ENCODE measurements at regions not wholly inside any gene's neighbourhood (a gene's known extent, or its start where the extent isn't known, plus 50 kb on each side); places are given as distances from the start of the nearest gene placed in this dataset.
A peak's percentile ranks its signal among the peaks of the same experiment; 100 is the strongest.

DNA sequence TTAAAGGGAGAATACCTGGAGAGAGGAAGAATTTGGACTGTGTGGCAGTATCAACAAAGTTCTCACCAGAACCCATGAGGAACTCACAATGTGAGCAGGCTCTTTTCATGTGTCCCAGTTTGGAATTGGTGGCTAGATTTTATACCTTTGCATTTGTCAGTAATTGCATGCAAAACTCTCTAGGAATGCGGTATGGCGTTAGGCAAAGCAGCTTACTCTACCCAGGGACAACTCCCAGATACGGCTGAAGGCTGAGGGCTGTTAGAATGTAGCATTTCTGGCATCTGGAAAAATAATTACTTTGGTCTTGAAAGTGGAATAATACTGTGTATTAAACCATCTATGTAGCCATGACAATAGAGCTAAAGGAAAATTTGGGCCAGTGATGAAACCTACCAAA is 635.5 kb downstream of the SLC16A7 start:
- ChIA-PET POLR2A (interaction anchor here (0.5 kb wide), 1 partner anchor 89 kb away, joined by 3 read pairs; no protein-coding TSS in a partner anchor), CTCF (no interaction called here)
- DNase-seq (ENCODE audit: low spot score) = no peak
- peak; percentile 39; the same call in 1 of the 2 replicates for ATAC-seq
- TF ChIP-seq, protein P1, sequence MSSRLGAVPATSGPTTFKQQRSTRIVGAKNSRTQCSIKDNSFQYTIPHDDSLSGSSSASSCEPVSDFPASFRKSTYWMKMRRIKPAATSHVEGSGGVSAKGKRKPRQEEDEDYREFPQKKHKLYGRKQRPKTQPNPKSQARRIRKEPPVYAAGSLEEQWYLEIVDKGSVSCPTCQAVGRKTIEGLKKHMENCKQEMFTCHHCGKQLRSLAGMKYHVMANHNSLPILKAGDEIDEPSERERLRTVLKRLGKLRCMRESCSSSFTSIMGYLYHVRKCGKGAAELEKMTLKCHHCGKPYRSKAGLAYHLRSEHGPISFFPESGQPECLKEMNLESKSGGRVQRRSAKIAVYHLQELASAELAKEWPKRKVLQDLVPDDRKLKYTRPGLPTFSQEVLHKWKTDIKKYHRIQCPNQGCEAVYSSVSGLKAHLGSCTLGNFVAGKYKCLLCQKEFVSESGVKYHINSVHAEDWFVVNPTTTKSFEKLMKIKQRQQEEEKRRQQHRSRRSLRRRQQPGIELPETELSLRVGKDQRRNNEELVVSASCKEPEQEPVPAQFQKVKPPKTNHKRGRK (CRISPR knock-in tag; IDR thresholded peaks at IDR 0.05; ENCODE audit: borderline replicate concordance) = no peak
- TF ChIP-seq ZBTB21 (CRISPR knock-in tag; IDR thresholded peaks at IDR 0.05; ENCODE audit: borderline replicate concordance) = no peak
- TF ChIP-seq, protein P2, sequence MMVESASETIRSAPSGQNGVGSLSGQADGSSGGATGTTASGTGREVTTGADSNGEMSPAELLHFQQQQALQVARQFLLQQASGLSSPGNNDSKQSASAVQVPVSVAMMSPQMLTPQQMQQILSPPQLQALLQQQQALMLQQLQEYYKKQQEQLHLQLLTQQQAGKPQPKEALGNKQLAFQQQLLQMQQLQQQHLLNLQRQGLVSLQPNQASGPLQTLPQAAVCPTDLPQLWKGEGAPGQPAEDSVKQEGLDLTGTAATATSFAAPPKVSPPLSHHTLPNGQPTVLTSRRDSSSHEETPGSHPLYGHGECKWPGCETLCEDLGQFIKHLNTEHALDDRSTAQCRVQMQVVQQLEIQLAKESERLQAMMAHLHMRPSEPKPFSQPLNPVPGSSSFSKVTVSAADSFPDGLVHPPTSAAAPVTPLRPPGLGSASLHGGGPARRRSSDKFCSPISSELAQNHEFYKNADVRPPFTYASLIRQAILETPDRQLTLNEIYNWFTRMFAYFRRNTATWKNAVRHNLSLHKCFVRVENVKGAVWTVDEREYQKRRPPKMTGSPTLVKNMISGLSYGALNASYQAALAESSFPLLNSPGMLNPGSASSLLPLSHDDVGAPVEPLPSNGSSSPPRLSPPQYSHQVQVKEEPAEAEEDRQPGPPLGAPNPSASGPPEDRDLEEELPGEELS (CRISPR knock-in tag; IDR thresholded peaks at IDR 0.05) = no peak
- TF ChIP-seq, protein P3, sequence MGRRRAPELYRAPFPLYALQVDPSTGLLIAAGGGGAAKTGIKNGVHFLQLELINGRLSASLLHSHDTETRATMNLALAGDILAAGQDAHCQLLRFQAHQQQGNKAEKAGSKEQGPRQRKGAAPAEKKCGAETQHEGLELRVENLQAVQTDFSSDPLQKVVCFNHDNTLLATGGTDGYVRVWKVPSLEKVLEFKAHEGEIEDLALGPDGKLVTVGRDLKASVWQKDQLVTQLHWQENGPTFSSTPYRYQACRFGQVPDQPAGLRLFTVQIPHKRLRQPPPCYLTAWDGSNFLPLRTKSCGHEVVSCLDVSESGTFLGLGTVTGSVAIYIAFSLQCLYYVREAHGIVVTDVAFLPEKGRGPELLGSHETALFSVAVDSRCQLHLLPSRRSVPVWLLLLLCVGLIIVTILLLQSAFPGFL (CRISPR knock-in tag; IDR thresholded peaks at IDR 0.05; ENCODE audit: borderline replicate concordance) = no peak
- TF ChIP-seq ZNF416 (CRISPR knock-in tag; IDR thresholded peaks at IDR 0.05) = no peak
- TF ChIP-seq, protein P4, sequence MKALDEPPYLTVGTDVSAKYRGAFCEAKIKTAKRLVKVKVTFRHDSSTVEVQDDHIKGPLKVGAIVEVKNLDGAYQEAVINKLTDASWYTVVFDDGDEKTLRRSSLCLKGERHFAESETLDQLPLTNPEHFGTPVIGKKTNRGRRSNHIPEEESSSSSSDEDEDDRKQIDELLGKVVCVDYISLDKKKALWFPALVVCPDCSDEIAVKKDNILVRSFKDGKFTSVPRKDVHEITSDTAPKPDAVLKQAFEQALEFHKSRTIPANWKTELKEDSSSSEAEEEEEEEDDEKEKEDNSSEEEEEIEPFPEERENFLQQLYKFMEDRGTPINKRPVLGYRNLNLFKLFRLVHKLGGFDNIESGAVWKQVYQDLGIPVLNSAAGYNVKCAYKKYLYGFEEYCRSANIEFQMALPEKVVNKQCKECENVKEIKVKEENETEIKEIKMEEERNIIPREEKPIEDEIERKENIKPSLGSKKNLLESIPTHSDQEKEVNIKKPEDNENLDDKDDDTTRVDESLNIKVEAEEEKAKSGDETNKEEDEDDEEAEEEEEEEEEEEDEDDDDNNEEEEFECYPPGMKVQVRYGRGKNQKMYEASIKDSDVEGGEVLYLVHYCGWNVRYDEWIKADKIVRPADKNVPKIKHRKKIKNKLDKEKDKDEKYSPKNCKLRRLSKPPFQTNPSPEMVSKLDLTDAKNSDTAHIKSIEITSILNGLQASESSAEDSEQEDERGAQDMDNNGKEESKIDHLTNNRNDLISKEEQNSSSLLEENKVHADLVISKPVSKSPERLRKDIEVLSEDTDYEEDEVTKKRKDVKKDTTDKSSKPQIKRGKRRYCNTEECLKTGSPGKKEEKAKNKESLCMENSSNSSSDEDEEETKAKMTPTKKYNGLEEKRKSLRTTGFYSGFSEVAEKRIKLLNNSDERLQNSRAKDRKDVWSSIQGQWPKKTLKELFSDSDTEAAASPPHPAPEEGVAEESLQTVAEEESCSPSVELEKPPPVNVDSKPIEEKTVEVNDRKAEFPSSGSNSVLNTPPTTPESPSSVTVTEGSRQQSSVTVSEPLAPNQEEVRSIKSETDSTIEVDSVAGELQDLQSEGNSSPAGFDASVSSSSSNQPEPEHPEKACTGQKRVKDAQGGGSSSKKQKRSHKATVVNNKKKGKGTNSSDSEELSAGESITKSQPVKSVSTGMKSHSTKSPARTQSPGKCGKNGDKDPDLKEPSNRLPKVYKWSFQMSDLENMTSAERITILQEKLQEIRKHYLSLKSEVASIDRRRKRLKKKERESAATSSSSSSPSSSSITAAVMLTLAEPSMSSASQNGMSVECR (CRISPR knock-in tag; IDR thresholded peaks at IDR 0.05; ENCODE audit: borderline replicate concordance) = no peak
- TF ChIP-seq, protein P5, sequence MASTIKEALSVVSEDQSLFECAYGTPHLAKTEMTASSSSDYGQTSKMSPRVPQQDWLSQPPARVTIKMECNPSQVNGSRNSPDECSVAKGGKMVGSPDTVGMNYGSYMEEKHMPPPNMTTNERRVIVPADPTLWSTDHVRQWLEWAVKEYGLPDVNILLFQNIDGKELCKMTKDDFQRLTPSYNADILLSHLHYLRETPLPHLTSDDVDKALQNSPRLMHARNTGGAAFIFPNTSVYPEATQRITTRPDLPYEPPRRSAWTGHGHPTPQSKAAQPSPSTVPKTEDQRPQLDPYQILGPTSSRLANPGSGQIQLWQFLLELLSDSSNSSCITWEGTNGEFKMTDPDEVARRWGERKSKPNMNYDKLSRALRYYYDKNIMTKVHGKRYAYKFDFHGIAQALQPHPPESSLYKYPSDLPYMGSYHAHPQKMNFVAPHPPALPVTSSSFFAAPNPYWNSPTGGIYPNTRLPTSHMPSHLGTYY (CRISPR knock-in tag; IDR thresholded peaks at IDR 0.05) = no peak
- TF ChIP-seq, protein P6, sequence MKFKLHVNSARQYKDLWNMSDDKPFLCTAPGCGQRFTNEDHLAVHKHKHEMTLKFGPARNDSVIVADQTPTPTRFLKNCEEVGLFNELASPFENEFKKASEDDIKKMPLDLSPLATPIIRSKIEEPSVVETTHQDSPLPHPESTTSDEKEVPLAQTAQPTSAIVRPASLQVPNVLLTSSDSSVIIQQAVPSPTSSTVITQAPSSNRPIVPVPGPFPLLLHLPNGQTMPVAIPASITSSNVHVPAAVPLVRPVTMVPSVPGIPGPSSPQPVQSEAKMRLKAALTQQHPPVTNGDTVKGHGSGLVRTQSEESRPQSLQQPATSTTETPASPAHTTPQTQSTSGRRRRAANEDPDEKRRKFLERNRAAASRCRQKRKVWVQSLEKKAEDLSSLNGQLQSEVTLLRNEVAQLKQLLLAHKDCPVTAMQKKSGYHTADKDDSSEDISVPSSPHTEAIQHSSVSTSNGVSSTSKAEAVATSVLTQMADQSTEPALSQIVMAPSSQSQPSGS (CRISPR knock-in tag; IDR thresholded peaks at IDR 0.05; ENCODE audit: borderline replicate concordance, low read depth) = no peak
- TF ChIP-seq, protein P7, sequence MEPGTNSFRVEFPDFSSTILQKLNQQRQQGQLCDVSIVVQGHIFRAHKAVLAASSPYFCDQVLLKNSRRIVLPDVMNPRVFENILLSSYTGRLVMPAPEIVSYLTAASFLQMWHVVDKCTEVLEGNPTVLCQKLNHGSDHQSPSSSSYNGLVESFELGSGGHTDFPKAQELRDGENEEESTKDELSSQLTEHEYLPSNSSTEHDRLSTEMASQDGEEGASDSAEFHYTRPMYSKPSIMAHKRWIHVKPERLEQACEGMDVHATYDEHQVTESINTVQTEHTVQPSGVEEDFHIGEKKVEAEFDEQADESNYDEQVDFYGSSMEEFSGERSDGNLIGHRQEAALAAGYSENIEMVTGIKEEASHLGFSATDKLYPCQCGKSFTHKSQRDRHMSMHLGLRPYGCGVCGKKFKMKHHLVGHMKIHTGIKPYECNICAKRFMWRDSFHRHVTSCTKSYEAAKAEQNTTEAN (CRISPR knock-in tag; IDR thresholded peaks at IDR 0.05) = no peak
- TF ChIP-seq, protein P8, sequence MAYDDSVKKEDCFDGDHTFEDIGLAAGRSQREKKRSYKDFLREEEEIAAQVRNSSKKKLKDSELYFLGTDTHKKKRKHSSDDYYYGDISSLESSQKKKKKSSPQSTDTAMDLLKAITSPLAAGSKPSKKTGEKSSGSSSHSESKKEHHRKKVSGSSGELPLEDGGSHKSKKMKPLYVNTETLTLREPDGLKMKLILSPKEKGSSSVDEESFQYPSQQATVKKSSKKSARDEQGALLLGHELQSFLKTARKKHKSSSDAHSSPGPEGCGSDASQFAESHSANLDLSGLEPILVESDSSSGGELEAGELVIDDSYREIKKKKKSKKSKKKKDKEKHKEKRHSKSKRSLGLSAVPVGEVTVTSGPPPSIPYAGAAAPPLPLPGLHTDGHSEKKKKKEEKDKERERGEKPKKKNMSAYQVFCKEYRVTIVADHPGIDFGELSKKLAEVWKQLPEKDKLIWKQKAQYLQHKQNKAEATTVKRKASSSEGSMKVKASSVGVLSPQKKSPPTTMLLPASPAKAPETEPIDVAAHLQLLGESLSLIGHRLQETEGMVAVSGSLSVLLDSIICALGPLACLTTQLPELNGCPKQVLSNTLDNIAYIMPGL (CRISPR knock-in tag; IDR thresholded peaks at IDR 0.05) = no peak
- TF ChIP-seq, protein P9, sequence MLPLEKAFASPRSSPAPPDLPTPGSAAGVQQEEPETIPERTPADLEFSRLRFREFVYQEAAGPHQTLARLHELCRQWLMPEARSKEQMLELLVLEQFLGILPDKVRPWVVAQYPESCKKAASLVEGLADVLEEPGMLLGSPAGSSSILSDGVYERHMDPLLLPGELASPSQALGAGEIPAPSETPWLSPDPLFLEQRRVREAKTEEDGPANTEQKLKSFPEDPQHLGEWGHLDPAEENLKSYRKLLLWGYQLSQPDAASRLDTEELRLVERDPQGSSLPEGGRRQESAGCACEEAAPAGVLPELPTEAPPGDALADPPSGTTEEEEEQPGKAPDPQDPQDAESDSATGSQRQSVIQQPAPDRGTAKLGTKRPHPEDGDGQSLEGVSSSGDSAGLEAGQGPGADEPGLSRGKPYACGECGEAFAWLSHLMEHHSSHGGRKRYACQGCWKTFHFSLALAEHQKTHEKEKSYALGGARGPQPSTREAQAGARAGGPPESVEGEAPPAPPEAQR (CRISPR knock-in tag; IDR thresholded peaks at IDR 0.05) = no peak
- no peak overlapping the region for H3K27ac Mint-ChIP-seq
- peaks cover 25% of the 10 kb centered on the region for H3K9me3 Mint-ChIP-seq
- H3K27me3 Mint-ChIP-seq (ENCODE audit: low read depth) = no peaks in the 10 kb centered on the region
- H3K36me3 Mint-ChIP-seq = no peaks in the 10 kb centered on the region
- peaks cover 16% of the 10 kb centered on the region for H3K4me1 Mint-ChIP-seq
- H3K4me3 Mint-ChIP-seq = no peak overlapping the region
